GM12891 (cell line): ENCODE measurements at regions not wholly inside any gene's neighbourhood (a gene's known extent, or its start where the extent isn't known, plus 50 kb on each side); places are given as distances from the start of the nearest gene placed in this dataset.

Experiments
- PAX5 ChIP-seq: IDR thresholded peaks from 2 replicates; pipeline ENCODE4 v1.6.1; 2011; ENCODE audit warnings: low read length, moderate library complexity, mild to moderate bottlenecking; ENCODE audit not compliant: insufficient read depth, severe bottlenecking
- POLR2A ChIP-seq: IDR thresholded peaks from 2 replicates; pipeline ENCODE4 v1.6.1; 2011; ENCODE audit warnings: low read depth, low read length, control low read depth
- POLR2AphosphoS5 ChIP-seq: IDR thresholded peaks from 2 replicates; pipeline ENCODE4 v1.6.1; 2011; ENCODE audit warnings: low read depth, low read length, control low read depth
- POU2F2 ChIP-seq: IDR thresholded peaks from 2 replicates; pipeline ENCODE4 v1.6.1; 2011; ENCODE audit warnings: low read depth, mild to moderate bottlenecking, control low read depth, low read length, moderate library complexity
- SPI1 ChIP-seq: IDR thresholded peaks from 2 replicates; pipeline ENCODE4 v1.6.1; 2011; ENCODE audit warnings: low read depth, low read length, control low read depth
- TAF1 ChIP-seq: IDR thresholded peaks from 2 replicates; pipeline ENCODE4 v1.6.1; 2011; ENCODE audit warnings: low read depth, low read length, control low read depth

DNA sequence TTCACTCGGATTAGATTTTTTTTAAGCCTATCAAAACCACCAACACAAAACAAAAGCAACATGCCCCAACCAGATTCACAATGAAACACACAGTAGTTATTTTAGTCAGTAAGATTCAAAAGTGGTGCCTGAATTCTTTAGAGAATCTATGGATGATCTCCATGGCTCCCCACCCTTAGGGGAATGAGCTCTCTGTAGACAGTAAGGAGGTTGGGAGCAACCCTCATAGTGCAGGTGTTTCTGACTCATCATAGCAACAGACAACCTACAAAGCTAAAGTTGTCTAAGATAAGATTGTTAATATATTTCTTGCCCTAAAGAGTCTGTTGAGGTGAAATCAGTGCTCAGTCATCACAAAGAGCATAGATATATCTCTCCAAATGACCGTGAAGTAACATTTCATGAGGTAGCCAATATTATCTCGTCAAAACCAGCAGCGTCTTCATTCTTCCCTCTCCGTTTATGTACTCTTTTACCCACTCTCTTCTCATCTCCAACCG is 78.3 kb downstream of the ADAMTS1 start:
- TF ChIP-seq POLR2A (no peak), POLR2AphosphoS5 (no peak), TAF1 (no peak), POU2F2 (no peak), SPI1 (no peak), PAX5 (no peak)
